Thyroid gland (tissue), 4 donors: ENCODE measurements at regions not wholly inside any gene's neighbourhood (a gene's known extent, or its start where the extent isn't known, plus 50 kb on each side); places are given as distances from the start of the nearest gene placed in this dataset.

Experiments
- POLR2A ChIP-seq, 2 donors: fragments of 450-650 bp; IDR thresholded peaks; one replicate each; pipeline ENCODE4 v1.6.1; 2017; ENCODE audit warnings: antibody characterized with exemption in 2 of 2, mild to moderate bottlenecking in 2 of 2, moderate library complexity in 1 of 2
- TF ChIP-seq, protein P1 (sequence below), 6 experiments: fragments of 200-600 bp in 3 of 6; fragments of 450-650 bp in 3 of 6; sonication (generic) in 3 of 6; IDR thresholded peaks; one replicate each; pipeline ENCODE4 v1.5.1; 2016 to 2019; ENCODE audit warnings: antibody characterized with exemption in 6 of 6, mild to moderate bottlenecking in 2 of 6, inconsistent platforms in 1 of 6, moderate library complexity in 1 of 6

GRCh38 chr2:234630801-234631261 is 133.9 kb upstream of the ARL4C start:
- TF ChIP-seq, protein P1, sequence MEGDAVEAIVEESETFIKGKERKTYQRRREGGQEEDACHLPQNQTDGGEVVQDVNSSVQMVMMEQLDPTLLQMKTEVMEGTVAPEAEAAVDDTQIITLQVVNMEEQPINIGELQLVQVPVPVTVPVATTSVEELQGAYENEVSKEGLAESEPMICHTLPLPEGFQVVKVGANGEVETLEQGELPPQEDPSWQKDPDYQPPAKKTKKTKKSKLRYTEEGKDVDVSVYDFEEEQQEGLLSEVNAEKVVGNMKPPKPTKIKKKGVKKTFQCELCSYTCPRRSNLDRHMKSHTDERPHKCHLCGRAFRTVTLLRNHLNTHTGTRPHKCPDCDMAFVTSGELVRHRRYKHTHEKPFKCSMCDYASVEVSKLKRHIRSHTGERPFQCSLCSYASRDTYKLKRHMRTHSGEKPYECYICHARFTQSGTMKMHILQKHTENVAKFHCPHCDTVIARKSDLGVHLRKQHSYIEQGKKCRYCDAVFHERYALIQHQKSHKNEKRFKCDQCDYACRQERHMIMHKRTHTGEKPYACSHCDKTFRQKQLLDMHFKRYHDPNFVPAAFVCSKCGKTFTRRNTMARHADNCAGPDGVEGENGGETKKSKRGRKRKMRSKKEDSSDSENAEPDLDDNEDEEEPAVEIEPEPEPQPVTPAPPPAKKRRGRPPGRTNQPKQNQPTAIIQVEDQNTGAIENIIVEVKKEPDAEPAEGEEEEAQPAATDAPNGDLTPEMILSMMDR (IDR thresholded peaks at IDR 0.05): no peak
- TF ChIP-seq POLR2A (IDR thresholded peaks at IDR 0.05): no peak
